GM18519 (cell line): ENCODE measurements at regions not wholly inside any gene's neighbourhood (a gene's known extent, or its start where the extent isn't known, plus 50 kb on each side); places are given as distances from the start of the nearest gene placed in this dataset.
"Not testable (repeated sequence)": the region's sequence is repeated elsewhere in the genome, so short reads cannot be mapped to it uniquely, and the experiment has no call there.

Experiments used
- ATAC-seq: cut with Tn5 transposase; IDR thresholded peaks from one replicate; pipeline ENCODE4 v1.9.1; 2021; ENCODE audit warnings: mild to moderate bottlenecking, moderate library complexity; ENCODE audit not compliant: unreplicated experiment, low FRiP score

DNA sequence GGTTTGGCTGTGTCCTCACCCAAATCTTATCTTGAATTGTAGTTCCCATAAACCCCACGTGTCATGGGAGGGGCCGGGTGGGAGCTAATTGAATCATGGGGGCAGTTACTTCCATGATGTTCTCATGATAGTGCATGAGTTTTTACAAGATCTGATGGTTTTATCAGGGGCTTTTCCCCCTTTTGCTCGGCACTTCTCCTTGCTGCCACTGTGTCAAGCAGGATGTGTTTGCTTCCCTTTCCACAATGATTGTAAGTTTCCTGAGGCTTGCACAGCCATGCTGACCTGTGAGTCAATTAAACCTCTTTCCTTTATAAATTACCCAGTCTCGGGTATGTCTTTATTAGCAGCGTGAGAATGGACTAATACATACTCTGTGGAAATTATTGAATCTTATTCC is 141.2 kb upstream of the MAGI2 start:
- ATAC-seq: not testable (repeated sequence)

DNA sequence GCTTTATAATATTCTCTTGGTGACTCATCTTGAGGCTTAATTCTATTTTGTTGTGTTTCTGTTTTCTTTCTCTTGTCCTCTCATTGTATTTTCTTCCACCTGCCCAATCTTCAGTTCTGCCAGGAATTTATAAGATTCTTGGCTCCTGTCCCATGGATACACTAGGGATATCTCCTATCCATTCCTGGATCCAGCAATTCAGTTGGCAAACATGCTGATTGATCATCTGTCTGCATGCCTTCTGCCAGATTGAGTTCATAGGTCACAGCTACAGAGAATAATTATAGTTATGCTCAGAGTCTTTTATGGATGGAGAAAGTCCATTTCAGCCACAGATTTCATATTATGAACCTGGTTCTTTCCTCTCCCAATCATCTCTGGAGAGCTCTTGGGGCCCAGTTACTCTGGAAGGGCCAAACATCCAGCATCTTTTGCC is 140.4 kb upstream of the MAGI2 start:
- no peak for ATAC-seq

DNA sequence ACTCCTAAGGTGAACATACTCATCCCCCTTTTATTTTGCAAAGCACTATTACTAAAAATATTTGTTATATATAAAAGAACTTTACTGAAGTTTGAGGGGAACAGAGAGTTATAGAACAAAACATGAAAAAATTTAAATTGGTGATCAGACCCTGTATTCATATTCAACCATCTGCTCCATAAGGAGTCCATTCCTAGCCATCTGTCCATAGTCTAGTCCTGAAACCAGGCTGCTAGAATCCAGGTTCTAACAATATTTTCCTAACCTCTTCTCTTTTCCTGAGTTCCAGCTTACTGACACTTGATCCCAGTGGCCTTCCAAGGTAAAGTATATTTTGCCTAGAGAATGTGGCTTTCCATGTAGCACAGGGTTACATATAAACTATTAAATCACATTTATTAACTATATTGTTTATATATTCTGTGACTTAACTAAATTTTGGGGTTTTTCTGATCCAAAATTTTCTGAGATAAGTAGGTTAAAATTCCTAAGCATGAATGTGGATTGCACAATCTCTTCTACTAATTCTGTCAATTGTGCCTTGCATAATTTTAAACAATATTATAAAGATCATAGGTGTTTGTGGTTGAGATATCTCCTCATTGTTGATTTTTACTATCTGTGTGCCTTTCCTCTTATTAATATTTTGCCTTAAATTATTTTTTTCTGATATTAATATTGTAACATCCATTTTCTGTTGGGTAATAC is 137.6 kb upstream of the MAGI2 start:
- no peak for ATAC-seq

DNA sequence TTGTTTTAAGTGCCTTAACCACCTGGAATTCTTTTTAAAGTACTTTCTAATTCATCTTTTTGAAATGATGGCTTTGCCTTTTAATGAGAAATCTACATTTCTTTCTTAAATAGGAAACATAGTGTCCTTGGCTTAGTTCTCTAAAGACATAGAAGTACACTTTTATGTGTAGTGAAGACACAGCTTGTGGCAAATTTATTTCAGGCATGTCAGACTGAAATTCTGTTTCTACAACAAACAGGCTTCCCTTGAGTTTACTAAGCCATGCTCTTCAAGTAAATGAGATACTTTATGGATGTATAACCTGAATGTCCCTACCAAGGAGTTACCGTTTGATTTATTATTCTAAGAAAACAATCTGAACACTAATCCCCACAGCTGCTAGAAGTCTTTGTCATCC is 136.9 kb upstream of the MAGI2 start:
- ATAC-seq: no peak

DNA sequence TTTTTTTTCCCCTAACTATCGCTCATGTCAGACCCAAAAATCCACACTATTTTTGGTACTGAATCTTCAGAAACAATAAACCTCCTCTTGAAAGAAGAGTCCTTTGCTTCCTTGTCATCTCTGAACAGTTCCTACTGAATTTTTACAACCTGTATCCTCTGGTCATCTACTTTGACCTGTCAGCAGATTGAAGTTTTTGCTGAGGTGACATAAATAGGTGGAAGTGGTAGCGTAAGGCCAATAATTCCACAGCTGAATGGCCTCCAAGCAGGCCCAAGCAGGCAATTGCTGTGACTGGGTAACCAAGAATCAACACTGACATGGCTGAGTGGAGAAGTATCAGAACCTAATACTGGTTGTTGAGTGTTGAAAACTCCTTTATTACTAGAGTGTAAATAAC is 117.4 kb upstream of the MAGI2 start:
- ATAC-seq: no peak

DNA sequence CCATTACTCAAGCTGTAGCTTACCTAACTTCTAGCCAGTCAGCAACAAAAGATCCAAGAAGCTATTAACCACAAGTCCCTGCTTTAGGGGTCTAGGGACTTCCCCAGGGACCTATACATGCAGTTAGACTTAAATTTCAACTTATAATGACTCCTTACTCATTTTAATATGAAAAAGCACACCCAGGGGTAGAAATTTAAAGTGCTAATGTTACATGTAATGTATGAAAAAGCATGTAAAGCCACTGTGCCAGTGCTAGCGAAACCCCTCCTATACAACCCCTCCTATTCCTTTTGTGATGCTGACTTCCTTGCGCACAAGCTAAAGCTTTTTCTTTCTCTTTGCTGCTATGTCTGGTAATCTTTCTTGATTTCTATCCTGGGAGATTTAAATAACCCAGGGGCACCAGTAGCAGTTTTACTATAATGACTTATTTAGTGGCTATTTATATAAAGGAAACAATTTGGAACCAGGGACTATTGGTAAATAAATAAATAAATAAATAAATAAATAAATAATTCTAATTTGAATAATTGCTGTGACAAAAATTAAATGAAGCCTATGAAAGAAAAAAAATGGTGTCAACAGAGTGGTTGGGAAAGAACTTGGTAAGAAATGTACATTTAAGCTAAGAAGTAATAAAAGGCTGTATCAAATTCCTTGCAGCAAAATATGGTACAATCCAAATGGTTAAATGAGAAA is 110.5 kb upstream of the MAGI2 start:
- no peak for ATAC-seq

DNA sequence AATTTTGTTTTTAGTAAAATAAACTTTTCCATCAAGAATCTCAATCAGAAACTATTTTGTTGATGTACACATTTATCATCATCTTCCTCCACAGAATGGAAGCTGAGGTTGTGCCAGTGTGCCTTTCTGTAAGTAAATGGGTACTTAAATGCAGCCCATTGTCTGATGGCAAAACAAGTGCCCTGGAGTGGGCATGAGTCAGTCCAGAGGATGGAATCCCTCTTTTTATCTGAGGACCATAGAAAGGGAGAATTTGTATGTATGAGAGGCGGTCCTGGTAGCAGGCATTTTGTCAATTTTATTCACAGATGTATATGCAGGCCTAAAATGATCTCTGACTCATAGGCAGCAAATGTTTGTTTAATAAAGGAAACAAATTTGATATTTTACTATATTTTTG is 102.1 kb upstream of the MAGI2 start:
- no peak for ATAC-seq

DNA sequence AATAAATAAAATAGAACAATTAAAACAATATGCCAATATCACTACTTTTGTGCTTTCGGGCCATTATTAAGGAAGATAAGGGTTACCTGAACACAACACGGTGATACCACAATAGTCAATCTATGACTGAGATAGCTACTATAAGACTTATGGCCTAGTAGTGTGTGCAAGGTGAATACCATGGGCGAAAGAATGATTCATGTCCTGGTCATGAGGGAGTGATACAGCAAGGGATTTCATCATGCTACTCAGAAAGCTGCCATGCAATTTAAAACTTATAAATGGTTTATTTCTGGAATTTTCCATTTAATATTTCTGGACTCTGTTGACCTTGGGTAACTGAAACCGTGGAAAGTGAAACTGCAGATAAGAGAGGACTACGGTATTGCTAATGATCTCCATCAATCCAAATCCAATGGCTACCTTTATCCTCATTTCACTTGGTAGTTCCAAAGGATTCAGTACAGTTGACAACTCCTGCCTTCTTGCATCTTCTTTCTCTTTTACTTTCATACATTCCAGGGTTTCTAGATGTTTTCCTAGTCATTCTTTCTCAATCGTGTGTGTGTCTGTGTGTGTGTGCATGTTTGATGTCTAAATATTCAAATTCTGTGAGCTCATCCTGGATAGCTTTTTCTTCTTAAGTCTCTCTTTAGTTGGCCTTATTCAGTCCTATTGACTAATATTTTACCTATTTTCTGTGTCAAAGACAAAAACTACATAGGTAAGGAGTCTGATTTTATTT is 100.5 kb upstream of the MAGI2 start:
- ATAC-seq: no peak

DNA sequence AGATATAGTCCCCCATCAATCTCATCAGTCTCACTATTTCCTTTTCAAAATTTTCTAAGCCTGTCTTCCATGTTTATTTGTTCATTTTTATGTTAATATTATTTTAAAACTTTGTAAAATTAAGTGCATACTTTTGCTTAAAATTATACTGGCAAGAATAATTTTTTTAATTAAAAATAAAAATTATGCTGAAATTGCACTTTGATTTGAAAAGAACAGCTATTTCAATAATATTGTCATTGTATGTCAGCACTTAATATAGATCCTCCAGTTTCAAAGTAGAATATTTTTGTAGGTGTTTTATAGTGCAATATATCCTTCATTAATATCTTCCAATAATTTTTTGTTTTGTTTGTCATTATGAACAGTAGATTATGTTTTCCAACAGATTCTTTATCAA is 99.0 kb upstream of the MAGI2 start:
- ATAC-seq: no peak

DNA sequence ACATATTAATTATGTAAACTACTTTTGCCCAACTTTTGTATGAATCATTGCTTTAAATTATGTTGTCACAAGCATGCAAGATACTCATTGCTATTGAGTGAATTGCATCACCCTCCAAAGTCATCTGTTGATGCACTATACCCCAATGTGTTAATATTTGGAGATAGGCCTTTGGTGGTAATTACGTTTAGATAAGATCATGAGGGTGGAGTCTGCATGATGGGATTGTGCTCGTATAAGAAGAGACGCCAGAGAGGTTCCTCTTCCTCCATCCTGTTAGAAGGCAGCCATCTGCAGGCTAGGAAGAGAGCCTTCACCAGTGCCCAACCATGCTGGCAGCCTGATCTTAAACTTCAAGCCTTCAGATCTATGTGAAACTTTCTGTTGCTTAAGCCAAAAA is 95.3 kb upstream of the MAGI2 start:
- ATAC-seq: no peak

DNA sequence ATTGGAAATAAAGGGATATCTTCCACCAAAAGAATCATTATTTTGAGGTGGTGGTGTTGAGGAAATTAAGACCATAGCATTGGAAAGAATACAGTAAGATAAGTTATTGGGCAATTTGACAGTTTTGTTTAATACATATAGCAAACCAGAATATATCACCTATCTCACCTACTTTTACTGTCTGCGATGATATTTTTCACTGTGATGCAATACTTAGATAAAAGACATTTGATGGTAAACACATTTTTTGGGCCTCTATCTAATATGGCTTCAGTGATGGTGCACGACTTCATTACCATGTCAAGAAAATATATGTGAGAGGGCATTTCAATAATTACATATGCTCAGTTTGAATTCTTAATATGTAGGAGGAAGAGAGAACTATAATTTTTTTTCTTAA is 93.7 kb upstream of the MAGI2 start:
- ATAC-seq: no peak

DNA sequence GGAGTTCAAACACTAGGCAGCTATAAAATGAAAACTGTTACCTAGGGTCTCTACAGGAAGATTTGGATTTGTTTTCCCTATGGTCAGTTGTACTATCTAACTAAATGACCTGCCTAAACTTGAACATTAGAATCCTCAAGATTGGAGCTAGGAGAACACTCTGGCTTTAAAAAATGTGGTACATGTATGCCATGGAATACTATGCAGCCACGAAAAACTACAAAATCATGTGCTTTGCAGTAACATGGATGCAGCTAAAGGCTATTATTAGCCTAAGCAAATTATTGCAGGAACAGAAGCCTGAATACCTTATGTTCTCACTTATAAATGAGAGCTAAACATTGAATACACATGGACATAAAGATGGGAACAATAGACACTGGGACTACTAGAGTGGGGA is 87.1 kb upstream of the MAGI2 start:
- ATAC-seq: no peak

DNA sequence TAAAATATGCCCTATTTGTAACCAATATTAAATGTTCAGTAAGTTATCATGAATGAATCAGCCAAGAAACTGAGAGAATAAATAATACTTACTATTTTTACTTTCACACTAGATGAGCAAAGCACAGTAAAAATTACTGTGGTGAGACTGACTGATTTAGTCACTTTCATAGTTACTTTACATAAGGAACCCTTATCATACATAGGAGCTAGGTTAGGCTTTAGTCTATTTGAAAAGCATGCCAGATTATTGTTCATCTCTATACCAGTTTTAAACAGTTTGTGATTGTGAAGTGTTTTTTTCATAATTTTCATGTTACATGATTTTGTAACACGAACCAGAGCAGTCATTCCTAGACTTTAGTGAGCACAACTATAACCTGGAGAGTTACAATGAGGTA is 80.7 kb upstream of the MAGI2 start:
- ATAC-seq: no peak

DNA sequence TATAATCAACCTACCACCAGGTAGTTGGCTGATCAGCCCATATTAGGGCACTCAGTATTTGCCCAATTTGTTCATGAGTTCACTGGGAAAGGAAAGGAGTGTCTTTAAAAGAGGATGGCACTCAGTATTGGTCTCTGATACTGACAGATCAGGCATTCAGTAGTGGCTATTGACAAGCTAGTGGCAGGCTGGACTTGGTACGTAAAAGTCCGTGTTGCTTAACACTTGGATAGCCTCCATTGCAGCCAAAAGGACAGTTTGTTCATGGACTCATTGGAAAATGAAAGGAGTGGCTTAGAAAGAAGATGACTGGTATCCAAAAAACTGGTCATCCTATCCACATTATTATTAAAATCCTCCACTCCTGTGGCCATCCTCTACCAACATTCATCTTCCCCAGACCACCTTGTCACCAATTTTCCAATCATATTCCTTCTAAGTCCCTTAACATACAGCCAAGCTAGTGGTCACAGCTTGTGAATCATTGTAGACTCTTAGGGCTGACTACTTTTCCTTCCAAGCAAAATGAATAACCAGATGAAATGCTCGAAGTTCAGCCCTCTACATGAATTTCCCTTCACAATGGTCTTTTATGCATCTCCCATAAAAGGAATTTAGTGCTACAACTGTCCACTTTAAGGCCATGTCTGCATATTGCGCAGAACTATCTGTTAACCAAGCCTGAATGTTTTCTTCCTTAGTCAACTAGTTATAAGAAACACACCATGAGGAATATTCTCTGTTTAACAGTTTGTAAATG is 78.6 kb upstream of the MAGI2 start:
- no peak for ATAC-seq

DNA sequence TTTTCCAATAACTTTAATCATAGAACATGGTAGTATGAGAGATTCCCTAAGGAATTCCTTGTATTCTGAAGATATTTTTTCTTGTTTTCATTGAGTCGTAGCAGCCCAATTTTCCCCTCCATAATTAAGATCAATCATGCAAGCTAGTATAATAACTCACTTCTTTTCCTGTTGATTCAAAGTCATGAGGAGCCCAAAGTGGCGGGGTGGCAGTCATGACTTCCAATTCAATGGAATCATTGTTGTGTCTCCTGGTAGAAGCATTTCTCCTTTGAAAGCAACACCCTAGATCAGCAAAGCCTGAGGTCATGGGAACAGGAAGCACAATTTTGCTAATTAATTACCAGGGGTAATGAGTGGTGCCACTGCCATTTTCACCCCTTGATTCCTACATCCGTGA is 77.6 kb upstream of the MAGI2 start:
- ATAC-seq: no peak

DNA sequence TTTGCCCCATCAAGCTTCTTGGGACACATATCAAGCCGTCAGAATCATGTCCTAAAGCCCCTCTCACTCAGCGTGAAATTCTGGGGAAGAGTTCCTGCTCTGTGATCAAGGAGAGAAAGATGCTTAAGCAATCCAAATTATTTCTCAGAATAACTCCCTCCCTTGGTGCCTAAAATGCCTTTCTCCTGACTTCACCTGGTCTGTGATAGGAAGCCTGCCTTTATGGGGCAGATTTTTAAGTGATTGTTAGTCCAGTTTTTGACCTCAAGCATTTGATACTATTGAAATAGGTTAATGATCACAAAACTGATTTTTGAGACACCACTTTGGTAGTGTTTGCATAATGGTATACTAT is 76.4 kb upstream of the MAGI2 start:
- ATAC-seq: no peak

DNA sequence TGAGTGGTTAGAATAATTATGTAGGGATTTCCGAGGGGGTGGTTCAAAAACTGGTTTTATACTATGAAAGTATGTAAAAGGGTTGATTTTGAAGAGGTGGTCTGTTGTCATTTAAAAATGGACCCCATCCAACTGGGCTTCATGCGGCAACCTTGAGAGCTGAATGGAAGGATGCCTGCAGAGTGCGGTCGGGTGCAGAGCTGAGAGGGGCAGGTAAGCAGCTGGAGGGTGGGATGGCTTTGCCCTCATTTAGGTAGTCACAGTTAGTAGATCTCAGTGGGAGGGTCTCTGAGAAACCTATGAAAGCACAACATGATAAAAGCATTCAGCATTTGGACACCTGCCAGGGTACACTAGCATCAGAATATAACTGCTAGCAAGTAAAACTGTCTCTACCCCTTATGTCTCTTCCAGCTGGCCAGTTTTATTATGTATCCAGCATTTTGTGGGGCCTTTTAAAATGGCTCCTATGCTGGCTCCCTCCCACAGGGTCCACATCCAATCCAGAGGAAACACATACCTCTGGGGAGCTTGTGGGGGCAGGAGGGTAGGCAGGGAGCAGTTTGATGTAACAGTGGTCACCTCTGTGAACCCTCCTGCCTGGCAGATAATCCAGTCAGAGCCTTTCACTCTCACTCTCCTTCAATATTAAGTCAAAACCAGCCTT is 75.9 kb upstream of the MAGI2 start:
- ATAC-seq: no peak

DNA sequence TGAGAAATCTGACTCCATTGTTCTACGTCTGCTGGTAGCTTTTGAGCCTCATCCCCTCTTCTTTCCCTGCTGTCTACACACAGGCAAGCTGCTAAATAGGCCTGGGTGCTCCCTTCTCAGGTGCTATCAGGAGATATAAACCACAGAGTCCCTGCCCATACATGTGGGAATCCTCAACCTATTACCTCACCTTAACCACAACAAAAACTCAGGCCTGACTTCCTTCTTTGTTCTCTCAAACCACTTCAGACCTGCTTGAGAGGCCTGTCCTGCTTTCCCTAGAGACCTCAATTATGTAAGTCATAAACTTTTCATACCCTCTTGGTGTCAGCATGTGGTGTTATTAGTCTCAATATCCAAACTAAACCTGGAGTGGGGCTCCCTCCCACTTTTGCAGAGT is 75.0 kb upstream of the MAGI2 start:
- no peak for ATAC-seq

DNA sequence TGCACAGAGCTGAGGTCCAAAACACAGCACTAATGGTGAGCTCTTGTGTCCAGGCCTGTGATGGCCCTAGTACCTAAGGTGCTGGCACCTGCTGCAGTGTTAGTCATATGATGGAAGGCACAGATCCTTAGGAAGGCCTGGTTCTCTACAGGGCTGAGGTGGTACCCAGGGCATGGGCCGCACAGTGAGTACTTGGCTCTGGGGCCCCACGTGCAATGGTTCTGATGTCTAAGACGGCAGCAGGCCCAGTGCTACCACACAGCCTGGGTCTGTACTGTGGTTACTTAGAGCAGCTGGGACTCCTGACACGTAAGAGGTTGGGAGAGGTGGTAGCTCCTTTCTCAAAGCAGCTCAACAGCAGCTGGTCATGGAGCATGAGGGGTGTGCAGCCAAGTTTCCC is 70.6 kb upstream of the MAGI2 start:
- ATAC-seq: no peak

DNA sequence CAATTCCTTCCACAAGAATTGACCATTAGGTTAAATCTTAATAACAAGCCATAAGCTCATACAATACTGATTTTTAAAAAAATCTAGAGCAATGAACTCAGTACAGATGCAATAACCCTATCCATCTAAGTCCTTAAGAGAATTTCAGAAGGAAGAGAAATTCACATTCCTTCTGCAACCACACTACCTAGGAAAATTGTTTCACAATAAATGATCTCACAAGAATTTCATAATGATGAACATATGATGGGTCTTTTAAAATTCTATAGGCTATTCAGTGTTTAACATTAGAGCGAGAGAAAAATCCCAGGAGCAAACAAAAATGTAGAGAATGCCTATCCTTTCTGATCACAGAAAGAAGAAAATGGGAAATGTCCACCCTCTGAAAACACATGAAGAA is 70.0 kb upstream of the MAGI2 start:
- no peak for ATAC-seq

DNA sequence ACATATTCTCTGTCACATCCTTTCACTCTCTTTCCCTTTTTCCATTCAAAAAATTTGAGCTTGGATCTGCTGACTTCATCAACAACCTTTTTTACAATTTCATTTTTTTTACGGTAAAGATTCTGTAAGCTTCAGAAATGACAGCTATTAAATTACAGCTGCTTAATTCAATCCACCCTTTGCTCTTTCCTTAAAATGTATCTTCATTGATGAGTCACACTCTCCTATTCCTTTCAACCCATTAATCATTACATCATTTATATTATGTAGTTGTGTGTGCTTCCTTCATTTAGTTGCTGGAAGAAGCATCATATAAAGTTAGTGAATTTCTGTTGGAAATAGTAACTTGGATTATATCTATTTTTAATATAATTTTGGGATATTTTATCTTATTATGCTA is 67.1 kb upstream of the MAGI2 start:
- no peak for ATAC-seq
